Activated T-cell treated with anti-CD3 and anti-CD28 coated beads for 24 hours (primary cell): ENCODE measurements at regions not wholly inside any gene's neighbourhood (a gene's known extent, or its start where the extent isn't known, plus 50 kb on each side); places are given as distances from the start of the nearest gene placed in this dataset.

Experiments
- DNase-seq: peaks from one replicate; pipeline ENCODE4 v3.0.0-alpha.2; 2020; ENCODE audit warnings: low read depth

DNA sequence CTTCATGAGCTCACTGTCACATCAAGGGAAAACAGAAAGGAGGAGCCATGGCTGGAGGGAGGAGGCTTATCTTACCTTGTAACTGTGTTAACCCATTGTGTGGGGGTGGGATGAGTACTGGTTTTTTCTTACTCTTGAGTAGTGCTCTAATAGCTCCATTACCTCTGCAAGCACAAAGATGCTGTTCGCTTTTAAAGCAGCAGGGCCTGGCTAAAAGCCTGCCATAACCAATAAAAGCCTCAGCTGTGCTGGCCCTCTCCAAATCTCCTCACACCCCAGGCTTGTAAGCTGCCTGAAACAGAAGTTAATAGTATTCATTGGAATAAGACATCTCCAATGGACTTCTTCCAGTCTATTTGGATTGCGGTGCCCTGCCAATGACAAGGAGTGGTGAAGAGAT lies 544.1 kb downstream of the TUSC7 start:
- no peak for DNase-seq

DNA sequence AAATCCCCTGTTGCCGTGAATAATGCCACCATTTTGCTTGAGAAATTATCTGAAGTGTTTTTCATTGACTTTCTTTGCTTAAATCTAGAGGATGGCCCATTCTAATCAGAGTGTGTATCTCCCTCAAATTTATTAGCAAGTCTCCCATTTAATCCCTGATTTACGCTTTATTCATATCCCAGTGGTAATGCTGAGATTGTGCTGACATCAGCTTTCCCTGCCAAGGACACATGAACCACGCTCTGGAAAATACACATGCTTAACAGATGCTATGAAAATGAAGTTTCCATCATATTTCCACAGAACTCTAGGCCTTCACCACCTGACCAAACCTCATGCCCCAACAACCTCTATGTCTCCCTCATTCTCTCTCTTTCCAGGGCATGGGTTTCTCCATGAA lies 545.4 kb downstream of the TUSC7 start:
- no peak for DNase-seq

DNA sequence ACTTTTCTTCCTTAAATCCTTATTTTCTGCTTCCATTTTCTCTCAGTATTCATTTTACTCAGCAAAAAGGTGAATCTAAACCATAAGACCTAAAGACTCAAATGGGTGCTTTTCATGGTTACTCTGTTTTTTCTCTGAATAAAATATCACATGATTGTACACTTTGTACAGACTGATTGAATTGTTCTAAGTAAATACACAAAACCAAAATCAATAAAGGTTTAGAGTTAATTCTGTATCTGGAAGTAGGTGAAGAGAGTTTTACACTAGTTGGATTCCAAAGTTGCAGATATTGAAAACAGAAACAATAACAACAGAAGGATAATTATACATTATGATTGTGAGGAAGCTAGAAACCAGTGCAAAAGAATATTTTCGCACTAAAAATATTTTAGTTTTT lies 546.2 kb downstream of the TUSC7 start:
- DNase-seq = no peak

DNA sequence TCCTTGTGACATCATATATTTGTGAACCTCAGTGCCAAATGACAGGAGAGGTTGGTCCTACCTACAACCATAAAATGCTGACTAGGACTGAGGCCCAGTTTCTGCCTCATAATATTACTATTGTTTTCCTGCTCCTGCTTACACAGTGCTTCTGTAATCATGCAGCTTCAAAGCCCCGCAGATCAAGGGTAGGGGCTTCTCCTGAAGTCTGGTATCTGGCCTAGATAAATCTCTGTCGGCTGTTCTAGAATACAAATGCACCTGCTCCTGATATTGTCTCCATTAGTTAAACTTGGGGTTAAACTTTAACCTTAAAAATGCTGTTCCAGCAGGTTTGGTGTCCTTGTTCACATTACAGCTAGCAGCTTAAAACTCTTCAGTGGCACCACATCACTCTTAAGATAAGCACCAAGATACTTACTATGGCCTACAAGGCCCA lies 552.4 kb downstream of the TUSC7 start:
- no peak for DNase-seq

DNA sequence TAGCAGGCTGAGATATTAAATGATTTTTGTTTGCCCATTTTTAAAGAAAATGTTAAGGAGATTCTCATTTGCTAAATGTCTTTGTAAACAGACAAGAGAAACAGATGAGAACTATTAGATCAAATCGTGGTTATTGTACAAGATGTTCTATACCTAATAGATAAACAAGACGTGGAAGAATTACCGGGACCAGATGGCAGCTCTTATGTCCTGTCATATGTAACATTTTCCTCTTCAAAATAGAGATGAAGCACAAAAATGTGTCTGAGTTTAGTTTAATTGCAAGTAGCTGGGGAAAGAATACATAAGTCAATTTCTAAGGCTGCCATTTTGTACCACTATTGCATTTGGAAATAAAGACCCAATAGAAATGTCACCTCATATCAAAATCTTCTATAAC lies 553.7 kb downstream of the TUSC7 start:
- DNase-seq = no peak

DNA sequence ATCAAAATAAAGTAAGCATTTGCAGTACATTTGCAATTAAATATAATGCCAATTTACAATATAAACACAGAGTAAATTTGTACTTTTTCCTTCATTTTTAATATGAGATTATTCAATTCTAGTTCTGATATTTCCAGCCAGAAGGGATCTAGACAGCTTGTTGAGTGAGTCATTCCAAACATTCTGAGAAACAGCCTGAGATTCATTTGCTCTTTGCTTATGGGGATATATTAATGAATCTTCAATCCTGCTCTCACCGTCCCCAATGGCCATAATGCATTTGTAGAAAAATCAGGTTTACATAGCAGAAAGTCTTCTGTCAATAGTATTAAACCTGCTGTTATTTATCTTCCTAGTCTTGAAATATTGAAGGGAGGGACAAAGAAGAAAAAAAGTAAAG lies 554.2 kb downstream of the TUSC7 start:
- DNase-seq = no peak

DNA sequence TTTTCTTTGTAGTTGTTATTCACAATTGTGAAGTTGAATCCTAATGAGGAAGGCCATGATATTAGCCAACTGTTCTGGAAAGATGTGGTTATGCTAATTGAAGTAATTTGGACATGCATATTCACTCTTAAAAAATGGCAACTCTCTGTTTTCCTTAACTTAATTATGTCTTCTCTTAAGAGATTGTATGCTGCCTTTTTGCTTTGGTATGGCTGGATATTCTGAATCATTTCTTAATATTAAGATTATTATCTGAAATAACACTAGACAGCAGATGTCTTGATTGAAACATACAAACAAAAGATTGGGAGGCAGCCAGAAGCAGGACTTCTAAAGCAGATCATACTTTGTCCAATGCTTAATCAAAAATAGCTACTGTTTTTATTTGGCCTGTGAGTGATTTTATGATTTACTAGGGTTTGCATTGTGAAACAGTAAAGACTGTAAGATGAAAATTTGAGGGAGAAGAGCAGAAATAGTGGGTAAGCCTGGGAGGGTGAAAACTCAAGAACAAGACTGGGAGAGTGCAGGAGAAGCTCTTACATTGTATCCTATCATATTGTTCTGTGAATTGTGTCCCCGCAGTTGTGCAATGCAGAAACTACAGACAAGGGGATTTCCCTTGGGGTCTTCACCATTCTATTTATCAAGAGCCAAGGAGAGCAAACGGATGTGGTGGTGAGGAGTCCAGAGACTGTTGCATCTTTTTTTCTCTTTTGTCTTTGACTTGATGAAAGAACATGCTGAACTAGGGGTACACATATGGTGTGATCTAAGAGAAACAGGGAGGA lies 554.8 kb downstream of the TUSC7 start:
- no peak for DNase-seq

DNA sequence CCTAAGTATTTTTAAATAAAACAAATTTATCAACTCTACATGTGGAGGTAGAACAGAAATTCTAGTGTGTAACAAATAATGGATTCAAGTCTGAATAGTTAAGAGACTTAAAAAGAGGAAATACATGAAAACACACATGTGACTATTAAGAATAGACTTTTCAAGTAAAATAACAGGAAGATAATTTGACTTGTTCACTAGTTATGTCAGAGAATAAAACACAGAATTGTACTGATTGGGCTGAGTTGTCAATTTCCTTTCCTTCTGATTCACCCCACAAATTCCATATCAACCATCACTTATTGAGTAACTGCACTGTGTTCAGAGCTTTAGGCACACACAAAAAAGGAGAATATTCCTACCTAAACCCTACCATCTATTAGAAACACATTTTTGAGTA lies 557.2 kb downstream of the TUSC7 start:
- DNase-seq = no peak

DNA sequence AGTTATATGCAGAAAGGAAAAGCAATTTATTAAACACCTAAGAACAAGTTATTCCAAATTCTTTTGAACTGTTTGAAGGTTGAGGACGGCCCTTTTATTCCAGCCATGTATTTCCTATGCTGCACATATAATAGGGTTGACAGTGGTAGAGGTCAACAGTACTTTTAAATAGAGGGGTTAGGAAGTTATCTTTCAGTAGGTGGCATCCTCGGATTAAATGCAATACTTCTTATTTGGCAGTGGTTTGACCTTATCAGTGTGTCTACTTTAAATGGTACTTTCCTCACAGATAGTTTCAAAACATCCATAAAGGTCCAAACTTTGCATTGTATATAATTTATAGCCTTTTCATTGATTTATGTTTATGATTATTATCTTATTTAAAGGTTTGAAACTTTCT lies 558.7 kb downstream of the TUSC7 start:
- DNase-seq = no peak

DNA sequence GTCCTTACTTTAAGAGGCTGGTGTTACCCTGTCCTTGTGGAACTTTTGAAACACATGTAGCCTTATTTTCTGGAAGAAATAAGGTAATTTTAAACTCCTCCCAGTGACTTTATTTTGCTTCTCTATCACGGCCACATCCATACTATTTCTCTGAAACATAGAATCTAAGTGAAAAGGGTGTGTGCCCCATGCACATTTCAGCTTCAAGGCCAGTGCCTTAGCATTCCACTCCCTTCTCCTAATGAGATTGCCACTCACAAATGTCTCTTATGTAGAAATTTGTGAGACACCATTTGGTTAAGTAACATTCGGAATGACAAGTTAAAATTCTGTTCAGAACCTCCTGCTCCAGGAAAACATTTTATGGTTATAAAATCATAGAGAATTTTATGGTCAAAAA lies 562.7 kb downstream of the TUSC7 start:
- DNase-seq = no peak

DNA sequence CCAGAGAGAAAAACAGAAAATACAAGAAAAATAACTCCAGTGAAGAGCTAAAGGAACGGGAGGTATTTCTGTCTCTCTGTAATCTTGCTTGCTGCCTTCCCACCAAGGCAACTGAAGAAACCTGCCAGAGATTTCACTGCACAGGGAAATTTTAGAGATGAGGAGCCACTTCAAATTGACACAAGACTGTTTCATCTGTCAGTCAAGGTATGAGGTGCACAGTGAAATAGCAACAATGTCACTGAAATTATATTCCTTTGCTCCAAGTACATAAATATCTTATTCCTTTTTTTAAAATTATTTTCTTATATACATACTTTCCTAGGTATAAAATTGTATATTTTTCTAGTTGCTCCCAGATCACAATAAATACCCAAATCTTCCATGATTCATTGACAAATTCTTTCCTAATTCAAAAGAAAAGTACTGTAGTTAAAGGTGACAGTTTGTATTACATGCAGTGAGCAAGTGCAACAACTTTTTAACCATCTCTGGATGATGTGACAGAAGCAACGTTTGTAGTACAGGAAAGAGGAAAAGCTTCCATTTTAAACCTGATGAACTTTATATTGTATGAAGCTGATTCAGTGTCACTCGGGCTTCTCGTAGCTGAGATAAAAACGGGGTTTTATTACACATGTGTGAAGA lies 563.4 kb downstream of the TUSC7 start:
- no peak for DNase-seq

DNA sequence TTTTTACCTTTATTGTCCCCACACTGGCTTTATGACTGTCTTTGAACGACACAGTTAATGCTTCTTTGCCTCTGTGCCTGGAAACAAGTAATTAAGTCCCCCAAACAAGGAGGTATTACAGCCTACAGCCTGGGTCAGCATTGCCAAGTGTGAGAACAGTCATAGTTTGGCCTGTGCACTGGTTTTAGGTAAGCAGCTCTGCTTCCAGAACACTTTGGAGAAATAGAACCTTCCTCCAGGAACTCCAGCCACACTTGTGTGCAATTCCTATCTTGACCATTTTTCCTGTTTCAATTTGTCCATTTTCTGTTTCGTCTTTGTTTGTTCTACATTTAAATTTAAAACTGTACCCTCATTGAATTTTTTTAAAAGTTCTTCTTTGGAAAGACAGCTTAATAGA lies 568.2 kb downstream of the TUSC7 start:
- DNase-seq = no peak

DNA sequence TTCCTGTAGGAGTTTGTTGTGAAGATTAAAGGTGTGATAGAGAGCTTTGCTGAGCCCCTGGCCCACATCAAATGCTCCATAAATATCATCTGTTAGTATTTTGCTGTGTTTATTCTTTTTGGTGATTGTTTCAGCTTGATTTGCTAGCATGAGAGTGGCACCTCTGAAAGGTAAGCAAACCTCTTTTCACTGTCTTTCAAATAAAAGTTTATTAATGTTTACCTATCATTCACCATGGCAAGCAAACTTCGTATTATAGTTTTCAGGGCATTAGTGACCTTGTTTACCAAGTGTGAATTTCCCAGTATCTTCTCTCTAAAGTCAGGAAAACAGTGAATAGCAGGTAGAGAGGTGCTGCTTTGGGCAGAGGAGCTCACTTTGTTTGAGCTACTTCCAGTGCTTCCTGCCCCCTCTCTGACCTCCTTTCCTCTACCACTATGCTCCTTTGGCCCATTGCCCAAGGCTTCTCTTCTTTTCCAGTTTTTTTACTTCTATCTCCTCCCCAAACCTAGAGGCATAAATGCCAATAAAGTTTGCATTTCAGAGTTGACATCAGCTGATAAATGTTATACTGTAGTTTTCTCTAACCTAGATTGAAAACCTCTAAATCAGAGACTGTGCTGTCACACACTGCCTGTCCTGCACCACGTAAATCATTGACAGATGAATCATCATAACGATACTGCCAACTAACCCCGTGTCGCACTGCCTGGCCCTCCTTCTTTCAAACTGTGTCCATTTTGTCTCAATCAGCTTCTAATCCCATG lies 569.0 kb downstream of the TUSC7 start:
- no peak for DNase-seq

DNA sequence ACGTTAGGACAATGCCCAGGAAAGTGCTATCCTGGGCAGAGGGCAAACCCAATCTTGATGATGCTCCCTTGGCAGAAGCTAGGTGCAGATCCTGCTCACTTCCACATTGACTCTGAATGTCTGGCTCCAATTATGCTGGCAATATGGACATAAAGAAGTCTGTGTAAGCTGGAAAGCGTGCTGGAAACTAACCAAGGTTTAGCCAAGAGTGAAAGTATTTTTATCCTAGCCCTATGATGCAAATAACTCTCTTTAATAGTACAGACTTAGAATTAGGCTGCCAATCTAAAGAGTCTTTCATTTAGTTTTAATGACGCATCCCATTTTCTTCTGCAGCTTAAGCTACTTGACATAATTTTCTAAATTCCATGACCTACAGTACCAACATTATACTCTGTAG lies 571.8 kb downstream of the TUSC7 start:
- no peak for DNase-seq

DNA sequence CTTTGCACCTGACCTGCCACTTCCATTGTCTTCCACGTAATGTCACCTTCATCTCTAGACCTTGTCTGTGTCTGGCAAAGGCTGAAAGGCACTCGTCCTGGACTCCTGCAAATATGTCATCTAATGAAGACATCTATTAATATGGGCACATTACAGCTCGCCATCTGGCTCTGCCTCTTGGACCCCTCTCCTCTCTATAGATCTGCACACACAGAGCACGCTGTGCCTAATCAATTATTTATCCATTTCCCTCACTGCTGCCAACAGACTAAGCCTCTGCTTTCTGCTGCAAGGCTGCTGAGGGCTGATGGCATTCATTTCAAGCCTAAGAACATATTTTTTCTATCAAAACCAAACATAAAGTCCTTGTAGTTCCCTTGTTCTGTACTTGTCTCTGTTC lies 573.0 kb downstream of the TUSC7 start:
- DNase-seq = no peak

DNA sequence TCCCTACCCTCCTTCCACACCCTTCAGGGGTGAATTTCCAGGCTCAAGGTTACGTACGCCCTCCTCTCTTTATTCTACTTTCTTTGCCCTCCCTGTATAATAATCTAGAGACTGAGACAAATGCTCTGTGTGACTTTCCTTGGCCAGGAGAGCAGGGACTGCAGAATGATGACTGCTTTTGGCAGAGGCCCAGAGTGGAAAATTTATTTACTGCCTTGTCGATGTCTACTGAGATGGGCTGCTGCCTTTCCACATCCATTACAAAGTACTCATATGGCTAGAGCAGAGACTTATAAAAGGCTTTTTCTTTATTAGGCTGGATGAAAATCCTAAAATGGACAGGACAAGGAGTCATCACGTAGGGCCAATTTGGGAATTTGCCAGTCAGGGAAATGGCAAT lies 576.2 kb downstream of the TUSC7 start:
- DNase-seq = no peak

DNA sequence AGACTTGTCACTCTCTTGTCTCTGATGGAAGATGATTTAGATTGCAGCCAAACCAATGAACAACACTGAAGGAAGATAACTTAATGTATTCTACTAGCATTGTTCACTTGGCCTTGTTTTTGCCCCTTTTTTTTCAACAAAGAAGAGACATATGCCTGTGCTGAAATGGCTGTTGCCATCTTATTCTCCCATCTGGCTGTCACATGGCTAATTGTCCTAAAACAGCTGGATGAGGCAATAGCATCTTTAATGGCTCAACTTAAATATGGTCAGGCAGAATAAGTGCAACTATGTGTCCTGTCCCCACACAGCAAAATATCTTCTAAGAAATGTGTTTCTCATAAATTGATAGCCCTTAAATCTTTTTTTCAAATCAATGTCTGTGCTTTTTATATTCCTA lies 576.9 kb downstream of the TUSC7 start:
- DNase-seq = no peak

DNA sequence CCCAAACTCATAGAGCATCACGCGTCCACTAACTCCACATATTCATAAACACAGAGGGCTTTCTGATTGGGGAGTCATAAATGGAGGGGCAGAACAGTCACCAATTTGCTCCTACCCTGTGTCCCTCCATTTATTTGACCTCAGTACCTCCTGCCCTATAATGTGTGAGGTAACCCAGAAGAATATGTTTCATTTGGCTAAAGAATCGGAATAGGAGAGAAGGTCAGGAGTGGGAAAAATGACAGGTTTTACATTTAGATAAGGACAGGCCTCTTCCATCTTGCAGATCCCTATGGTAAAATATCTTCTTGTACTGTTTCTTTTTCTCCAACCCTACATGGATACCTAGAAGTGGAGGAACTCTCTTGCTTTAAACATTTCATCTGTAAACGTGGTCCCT lies 578.0 kb downstream of the TUSC7 start:
- DNase-seq = no peak

DNA sequence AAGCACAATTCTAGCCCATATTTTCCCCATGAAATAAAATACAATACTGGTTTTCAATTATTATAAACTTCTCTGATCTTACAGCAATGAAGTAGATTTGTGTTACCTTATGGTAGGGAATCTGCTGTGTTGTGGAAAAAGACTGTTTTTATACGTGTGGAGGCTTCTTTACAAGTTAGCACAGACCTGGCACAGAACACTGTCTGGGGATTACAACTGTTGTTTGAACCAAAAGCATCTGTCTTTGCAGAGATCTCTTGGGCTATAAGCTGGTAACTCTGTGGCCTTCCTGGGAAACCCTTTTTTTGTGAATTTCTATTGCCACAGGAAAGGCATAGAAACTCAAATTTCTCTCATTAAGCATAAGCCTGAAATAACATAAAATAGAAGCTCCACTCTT lies 581.9 kb downstream of the TUSC7 start:
- no peak for DNase-seq

DNA sequence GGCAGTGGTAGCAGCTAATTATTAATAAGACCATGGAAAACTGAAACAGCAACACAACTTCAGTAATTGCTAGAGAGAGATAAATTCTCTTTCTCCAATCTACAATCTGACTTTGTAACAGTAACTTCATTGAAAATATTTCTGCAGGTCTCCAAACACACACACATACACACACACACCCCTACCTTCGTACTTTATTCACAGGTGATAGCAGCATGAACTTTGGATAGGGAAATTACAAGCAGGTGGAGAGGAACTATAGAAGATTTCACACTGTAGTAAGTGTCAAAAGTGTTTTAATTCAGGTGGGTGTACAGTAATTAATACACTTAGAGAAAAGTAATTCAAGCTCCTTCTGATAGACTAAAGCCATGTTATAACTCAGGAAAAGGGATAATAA lies 587.5 kb downstream of the TUSC7 start:
- no peak for DNase-seq

DNA sequence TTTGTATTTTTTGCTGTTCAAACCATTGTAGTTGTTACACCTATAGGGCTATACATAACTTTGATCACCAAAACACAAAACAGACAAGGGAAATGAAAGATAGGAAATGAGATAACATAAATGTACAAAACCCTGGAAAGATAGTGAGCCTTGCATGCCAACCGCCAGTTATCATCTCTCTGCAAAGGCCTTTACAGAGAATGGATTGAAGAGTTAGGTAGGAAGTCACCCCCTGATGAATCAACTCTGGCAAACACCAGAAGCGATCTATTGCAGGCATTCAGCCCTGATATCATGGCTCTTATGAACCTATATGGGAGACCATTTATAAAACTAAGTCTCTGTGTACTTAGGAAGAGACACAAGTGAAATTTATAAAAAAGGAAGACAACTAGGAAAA lies 588.0 kb downstream of the TUSC7 start:
- no peak for DNase-seq

DNA sequence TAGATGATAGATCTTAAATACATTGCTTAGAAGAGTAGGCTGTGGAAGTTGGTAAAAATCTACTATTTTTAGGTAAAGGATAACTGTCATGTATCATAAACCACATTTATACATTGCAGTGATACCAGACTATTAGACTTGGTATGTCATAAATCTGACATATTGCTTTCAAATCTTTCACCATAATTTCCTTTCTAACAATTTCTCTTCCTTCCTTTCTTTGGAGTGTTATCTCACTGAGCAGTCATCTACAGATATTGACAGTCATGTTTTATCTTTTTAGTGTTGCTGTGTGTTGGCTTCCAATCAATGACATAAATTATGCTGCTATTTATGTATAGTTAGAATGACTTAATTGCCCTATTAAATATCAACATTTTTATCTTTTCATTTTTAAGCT lies 588.7 kb downstream of the TUSC7 start:
- no peak for DNase-seq

DNA sequence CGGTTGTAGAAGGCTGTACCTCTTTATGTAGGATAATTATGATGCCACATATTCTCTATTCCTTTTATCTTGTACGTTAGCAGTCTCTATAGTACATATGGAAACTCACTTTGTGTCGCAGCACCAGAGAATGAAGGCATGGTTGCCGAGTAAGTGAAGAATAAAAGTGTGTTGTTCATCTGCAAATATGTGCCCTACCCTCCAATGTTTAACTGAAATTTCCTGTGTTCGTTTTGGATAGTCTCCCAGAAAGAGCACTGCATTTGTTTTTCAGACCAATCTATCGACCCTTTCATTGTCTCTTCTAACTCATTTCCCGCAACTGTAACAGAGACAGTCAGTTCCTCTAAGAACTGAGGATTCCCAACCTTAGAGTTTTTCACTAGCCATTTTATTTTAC lies 592.8 kb downstream of the TUSC7 start:
- DNase-seq = no peak
